ENCODE measurements at regions not wholly inside any gene's neighbourhood (a gene's known extent, or its start where the extent isn't known, plus 50 kb on each side); places are given as distances from the start of the nearest gene placed in this dataset.

DNA sequence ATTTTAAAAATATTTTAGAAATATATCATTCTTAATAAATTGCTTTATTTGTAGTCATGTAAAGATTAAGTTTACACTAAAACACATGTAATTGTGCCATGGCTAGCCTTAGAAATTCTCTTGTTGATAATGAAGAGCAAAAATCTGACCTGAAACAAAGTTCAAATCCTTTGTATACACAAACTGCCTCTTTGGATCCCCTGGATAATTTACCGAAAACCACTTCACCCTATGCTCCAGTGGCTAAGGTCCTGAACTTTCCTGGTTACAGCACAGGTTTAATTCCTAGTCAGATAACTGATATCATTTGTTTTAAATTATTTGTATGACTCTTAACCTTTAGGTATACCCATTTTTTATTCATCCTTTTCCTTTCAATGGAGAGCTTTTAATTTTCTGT, 1093.2 kb upstream of the ADGRL4 start:
- TF ChIP-seq, protein P1, sequence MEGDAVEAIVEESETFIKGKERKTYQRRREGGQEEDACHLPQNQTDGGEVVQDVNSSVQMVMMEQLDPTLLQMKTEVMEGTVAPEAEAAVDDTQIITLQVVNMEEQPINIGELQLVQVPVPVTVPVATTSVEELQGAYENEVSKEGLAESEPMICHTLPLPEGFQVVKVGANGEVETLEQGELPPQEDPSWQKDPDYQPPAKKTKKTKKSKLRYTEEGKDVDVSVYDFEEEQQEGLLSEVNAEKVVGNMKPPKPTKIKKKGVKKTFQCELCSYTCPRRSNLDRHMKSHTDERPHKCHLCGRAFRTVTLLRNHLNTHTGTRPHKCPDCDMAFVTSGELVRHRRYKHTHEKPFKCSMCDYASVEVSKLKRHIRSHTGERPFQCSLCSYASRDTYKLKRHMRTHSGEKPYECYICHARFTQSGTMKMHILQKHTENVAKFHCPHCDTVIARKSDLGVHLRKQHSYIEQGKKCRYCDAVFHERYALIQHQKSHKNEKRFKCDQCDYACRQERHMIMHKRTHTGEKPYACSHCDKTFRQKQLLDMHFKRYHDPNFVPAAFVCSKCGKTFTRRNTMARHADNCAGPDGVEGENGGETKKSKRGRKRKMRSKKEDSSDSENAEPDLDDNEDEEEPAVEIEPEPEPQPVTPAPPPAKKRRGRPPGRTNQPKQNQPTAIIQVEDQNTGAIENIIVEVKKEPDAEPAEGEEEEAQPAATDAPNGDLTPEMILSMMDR (conservative IDR thresholded peaks at IDR 0.05; ENCODE audit: low read depth, low read length), result no peak
- TF ChIP-seq EZH2 (IDR thresholded peaks at IDR 0.05; ENCODE audit: borderline replicate concordance, low read depth, low read length, poor library complexity, severe bottlenecking), result no peak

Measured in A673 (cell line).